ENCODE measurements at regions not wholly inside any gene's neighbourhood (a gene's known extent, or its start where the extent isn't known, plus 50 kb on each side); places are given as distances from the start of the nearest gene placed in this dataset.

DNA sequence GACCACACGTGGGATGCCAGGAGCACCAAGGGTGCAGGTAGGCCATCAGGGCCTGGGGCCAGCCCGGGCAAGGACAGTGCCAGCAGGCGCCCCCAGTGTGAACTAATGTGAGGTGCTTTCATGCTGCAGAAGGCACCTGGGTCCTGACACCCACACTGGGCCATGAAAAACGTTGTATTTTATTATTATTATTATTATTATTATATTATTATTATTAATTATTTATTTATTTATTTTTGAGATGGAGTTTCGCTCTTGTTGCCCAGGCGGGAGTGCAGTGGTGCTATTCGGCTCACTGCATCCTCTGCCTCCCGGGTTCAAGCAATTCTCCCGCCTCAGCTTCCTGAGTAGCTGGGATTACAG, 1267.3 kb downstream of the BRD1 start:
- TF ChIP-seq EZH2phosphoT487 (IDR thresholded peaks at IDR 0.05; ENCODE audit: borderline replicate concordance, low read length) (no peak), EZH2 (IDR thresholded peaks at IDR 0.05; ENCODE audit: low read length, unreplicated experiment) (no peak)
- TF ChIP-seq, protein P1, sequence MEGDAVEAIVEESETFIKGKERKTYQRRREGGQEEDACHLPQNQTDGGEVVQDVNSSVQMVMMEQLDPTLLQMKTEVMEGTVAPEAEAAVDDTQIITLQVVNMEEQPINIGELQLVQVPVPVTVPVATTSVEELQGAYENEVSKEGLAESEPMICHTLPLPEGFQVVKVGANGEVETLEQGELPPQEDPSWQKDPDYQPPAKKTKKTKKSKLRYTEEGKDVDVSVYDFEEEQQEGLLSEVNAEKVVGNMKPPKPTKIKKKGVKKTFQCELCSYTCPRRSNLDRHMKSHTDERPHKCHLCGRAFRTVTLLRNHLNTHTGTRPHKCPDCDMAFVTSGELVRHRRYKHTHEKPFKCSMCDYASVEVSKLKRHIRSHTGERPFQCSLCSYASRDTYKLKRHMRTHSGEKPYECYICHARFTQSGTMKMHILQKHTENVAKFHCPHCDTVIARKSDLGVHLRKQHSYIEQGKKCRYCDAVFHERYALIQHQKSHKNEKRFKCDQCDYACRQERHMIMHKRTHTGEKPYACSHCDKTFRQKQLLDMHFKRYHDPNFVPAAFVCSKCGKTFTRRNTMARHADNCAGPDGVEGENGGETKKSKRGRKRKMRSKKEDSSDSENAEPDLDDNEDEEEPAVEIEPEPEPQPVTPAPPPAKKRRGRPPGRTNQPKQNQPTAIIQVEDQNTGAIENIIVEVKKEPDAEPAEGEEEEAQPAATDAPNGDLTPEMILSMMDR (conservative IDR thresholded peaks at IDR 0.05; ENCODE audit: low read depth, low read length) = no peak
- Histone ChIP-seq H2AFZ (ENCODE audit: low read length) (no peak overlapping the region), H3F3A (ENCODE audit: low read length, unreplicated experiment) (no peaks in the 10 kb centered on the region), H3K9me2 (replicated peaks; ENCODE audit: low read length) (no peaks in the 10 kb centered on the region), H3K27ac (ENCODE audit: low read length) (no peak overlapping the region), H3K79me2 (ENCODE audit: low read length) (no peaks in the 10 kb centered on the region), H3K36me3 (ENCODE audit: low read depth, low read length) (no peaks in the 10 kb centered on the region), H3K4me1 (ENCODE audit: insufficient read depth, low read length) (no peaks in the 10 kb centered on the region), H3K9ac (ENCODE audit: low read length) (no peak overlapping the region), H3K9me3 (ENCODE audit: low read length) (no peaks in the 10 kb centered on the region), H4K20me1 (ENCODE audit: low read length) (no peaks in the 10 kb centered on the region), H3K4me2 (ENCODE audit: low read length) (no peak overlapping the region), H3K4me3 (ENCODE audit: low read length) (no peak overlapping the region), H3K27me3 (ENCODE audit: low read length) (no peaks in the 10 kb centered on the region)
- ChIA-PET POLR2A (ENCODE audit: unreplicated experiment) (no interaction called here), CTCF (no interaction called here)
- intact Hi-C loops (cut with micrococcal nuclease) = no loop called here
- no peak for DNase-seq
- no peak for ATAC-seq
- BruUV-seq (replicated peaks) = no TSS peak

DNA sequence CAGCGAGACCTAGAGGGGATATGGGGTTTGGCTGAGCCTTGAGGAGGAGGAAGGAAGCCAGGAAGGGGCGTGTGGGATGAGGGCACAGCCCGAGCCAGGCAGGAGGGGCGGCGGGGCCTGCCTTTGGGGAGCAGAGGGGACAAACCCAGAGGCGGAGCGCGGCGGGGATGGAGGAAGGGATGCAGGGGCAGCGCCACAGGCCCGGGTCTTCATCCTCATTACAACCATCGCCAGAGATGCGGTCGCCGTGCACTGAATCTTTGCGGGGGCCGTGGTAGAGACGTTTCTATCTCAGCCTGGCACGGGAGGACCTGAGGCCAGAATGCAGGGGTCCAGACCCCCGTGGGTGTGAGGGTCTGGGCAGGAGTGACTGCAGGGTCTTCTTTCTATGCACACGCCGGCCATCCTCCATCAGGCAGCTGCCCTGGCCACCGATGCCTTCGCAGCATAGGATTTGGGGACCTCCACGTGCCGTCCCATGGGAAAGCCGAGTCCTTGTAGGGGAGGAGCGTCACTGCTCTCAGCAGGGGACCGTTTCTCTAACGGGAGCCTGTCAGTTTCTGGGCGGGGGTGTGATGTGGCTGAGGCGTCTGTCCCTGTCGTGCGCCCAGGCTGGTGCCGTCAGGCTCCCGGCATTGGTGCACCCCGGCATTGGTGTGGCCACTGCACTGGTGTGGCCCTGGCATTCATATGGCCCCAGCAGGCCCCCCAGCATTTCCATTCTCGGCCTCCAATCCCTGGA, 1267.9 kb downstream of the BRD1 start:
- Histone ChIP-seq H3K36me3 (ENCODE audit: low read depth, low read length) (no peaks in the 10 kb centered on the region), H4K20me1 (ENCODE audit: low read length) (no peaks in the 10 kb centered on the region), H3F3A (ENCODE audit: low read length, unreplicated experiment) (no peaks in the 10 kb centered on the region), H3K27me3 (ENCODE audit: low read length) (no peaks in the 10 kb centered on the region), H3K4me2 (ENCODE audit: low read length) (no peak overlapping the region), H2AFZ (ENCODE audit: low read length) (no peak overlapping the region), H3K4me1 (ENCODE audit: insufficient read depth, low read length) (no peaks in the 10 kb centered on the region), H3K4me3 (ENCODE audit: low read length) (no peak overlapping the region), H3K9me2 (replicated peaks; ENCODE audit: low read length) (no peaks in the 10 kb centered on the region), H3K79me2 (ENCODE audit: low read length) (no peaks in the 10 kb centered on the region), H3K9ac (ENCODE audit: low read length) (no peak overlapping the region), H3K9me3 (ENCODE audit: low read length) (no peaks in the 10 kb centered on the region), H3K27ac (ENCODE audit: low read length) (no peak overlapping the region)
- ChIA-PET CTCF (no interaction called here), POLR2A (ENCODE audit: unreplicated experiment) (no interaction called here)
- ATAC-seq (no peak), DNase-seq (no peak)
- intact Hi-C loops (cut with micrococcal nuclease) = no loop called here
- TF ChIP-seq, protein P1 (conservative IDR thresholded peaks at IDR 0.05; ENCODE audit: low read depth, low read length) = no peak
- no TSS peak for BruUV-seq (replicated peaks)

DNA sequence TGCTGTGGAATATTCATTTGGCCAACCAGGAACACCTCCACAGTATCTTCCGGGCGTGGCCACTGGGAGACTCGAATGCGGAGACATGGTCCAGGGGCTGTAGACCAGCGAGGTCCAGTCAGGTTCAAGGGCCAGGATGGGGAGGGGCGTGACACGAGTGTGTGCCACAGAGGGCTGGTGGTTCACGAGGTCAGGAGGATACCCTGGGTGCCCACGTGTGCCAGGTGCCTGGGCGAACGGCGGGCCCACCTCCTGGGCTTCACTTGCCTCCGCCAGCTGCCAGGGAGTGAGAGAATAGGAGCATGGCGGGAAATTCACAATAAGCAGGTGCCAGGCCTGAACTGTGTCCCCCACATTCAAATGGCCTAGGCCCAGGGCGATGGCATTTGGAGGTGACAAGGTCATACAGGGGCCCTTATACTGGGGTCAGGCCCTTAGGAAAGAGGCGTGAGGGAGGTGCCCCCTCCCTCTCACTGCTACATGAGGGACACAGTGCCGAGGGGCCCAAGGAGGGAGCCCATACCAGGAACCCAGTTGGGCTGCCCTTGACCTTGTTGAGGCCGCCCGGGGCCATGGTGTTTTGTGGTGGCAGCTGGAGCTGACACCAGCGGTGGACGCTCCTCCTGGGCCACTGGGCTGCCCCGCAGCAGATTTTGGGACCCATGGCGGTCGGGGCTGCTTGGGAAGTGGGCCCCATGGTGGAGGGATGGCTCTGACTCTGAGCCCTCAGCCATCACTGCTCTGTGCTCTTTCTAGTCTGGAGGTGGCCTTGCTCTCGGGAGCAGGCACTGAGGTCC, 1268.9 kb downstream of the BRD1 start:
- ChIA-PET CTCF (no interaction called here), POLR2A (ENCODE audit: unreplicated experiment) (no interaction called here)
- H3K27me3 ChIP-seq (ENCODE audit: low read length) = no peaks in the 10 kb centered on the region
- intact Hi-C loops (cut with micrococcal nuclease) = no loop called here
- H3K9me3 ChIP-seq (ENCODE audit: low read length) = no peaks in the 10 kb centered on the region
- H4K20me1 ChIP-seq (ENCODE audit: low read length) = no peaks in the 10 kb centered on the region
- no TSS peak for BruUV-seq (replicated peaks)
- ATAC-seq (no peak), DNase-seq (no peak)
- no peak overlapping the region for H2AFZ ChIP-seq (ENCODE audit: low read length)
- no peak overlapping the region for H3K27ac ChIP-seq (ENCODE audit: low read length)
- no peak overlapping the region for H3K4me2 ChIP-seq (ENCODE audit: low read length)
- TF ChIP-seq EZH2 (IDR thresholded peaks at IDR 0.05; ENCODE audit: low read length, unreplicated experiment) (no peak), EZH2phosphoT487 (IDR thresholded peaks at IDR 0.05; ENCODE audit: borderline replicate concordance, low read length) (no peak)
- TF ChIP-seq, protein P1 (conservative IDR thresholded peaks at IDR 0.05; ENCODE audit: low read depth, low read length) = no peak
- H3K9me2 ChIP-seq (replicated peaks; ENCODE audit: low read length) = no peaks in the 10 kb centered on the region
- no peaks in the 10 kb centered on the region for H3K36me3 ChIP-seq (ENCODE audit: low read depth, low read length)
- H3K4me3 ChIP-seq (ENCODE audit: low read length) = no peak overlapping the region
- no peaks in the 10 kb centered on the region for H3F3A ChIP-seq (ENCODE audit: low read length, unreplicated experiment)
- no peak overlapping the region for H3K9ac ChIP-seq (ENCODE audit: low read length)
- H3K79me2 ChIP-seq (ENCODE audit: low read length) = no peaks in the 10 kb centered on the region
- H3K4me1 ChIP-seq (ENCODE audit: insufficient read depth, low read length) = no peaks in the 10 kb centered on the region

Measured in PC-3 (cell line).